Femur (tissue), 1 donor: ENCODE measurements at regions not wholly inside any gene's neighbourhood (a gene's known extent, or its start where the extent isn't known, plus 50 kb on each side); places are given as distances from the start of the nearest gene placed in this dataset.

Experiments used
- DNase-seq: peaks from one replicate; pipeline ENCODE4 v3.0.0-alpha.2; 2017

- DNase-seq = no peak
Observed at GRCh38 chr5:164921722-164922121, 1416.3 kb downstream of the MAT2B start.

- DNase-seq = no peak
Observed at GRCh38 chr5:164934039-164934438, 1428.6 kb downstream of the MAT2B start.

- DNase-seq = no peak
Observed at GRCh38 chr5:164934561-164934960, 1429.1 kb downstream of the MAT2B start.

- DNase-seq = no peak
Observed at GRCh38 chr5:164941132-164941531, 1435.7 kb downstream of the MAT2B start.

GRCh38 chr5:164950927-164951326, 1445.5 kb downstream of the MAT2B start:
- no peak for DNase-seq

GRCh38 chr5:164951570-164951969, 1446.2 kb downstream of the MAT2B start:
- no peak for DNase-seq

- no peak for DNase-seq
Observed at GRCh38 chr5:164958688-164959087, 1453.3 kb downstream of the MAT2B start.

- DNase-seq = no peak
Observed at GRCh38 chr5:164959761-164960160, 1454.3 kb downstream of the MAT2B start.

GRCh38 chr5:164962329-164962961, 1457.0 kb downstream of the MAT2B start:
- DNase-seq = no peak

- no peak for DNase-seq
Observed at GRCh38 chr5:164966611-164967010, 1461.2 kb downstream of the MAT2B start.

- DNase-seq = no peak
Observed at GRCh38 chr5:164967354-164967753, 1461.9 kb downstream of the MAT2B start.

- DNase-seq = no peak
Observed at GRCh38 chr5:164972973-164973372, 1467.6 kb downstream of the MAT2B start.

GRCh38 chr5:164975986-164976385, 1470.6 kb downstream of the MAT2B start:
- DNase-seq = no peak

GRCh38 chr5:164980480-164980879, 1475.1 kb downstream of the MAT2B start:
- no peak for DNase-seq

GRCh38 chr5:164998142-164998541, 1492.7 kb downstream of the MAT2B start:
- DNase-seq = no peak

GRCh38 chr5:164998590-164998989, 1493.2 kb downstream of the MAT2B start:
- DNase-seq = no peak

GRCh38 chr5:165000479-165001190, 1495.2 kb downstream of the MAT2B start:
- DNase-seq = no peak

- DNase-seq = no peak
Observed at GRCh38 chr5:165003283-165003682, 1497.9 kb downstream of the MAT2B start.

GRCh38 chr5:165004175-165004574, 1498.8 kb downstream of the MAT2B start:
- no peak for DNase-seq

GRCh38 chr5:165014439-165014838, 1509.0 kb downstream of the MAT2B start:
- DNase-seq = no peak

- DNase-seq = no peak
Observed at GRCh38 chr5:165015126-165015525, 1509.7 kb downstream of the MAT2B start.

GRCh38 chr5:165015547-165015946, 1510.1 kb downstream of the MAT2B start:
- DNase-seq = no peak

- DNase-seq = no peak
Observed at GRCh38 chr5:165026971-165027370, 1521.6 kb downstream of the MAT2B start.

- DNase-seq = no peak
Observed at GRCh38 chr5:165028356-165028755, 1522.9 kb downstream of the MAT2B start.
